Esophagus mucosa (tissue), 1 donor: ENCODE measurements at regions not wholly inside any gene's neighbourhood (a gene's known extent, or its start where the extent isn't known, plus 50 kb on each side); places are given as distances from the start of the nearest gene placed in this dataset.
"Not testable (repeated sequence)": the region's sequence is repeated elsewhere in the genome, so short reads cannot be mapped to it uniquely, and the experiment has no call there.

Experiments
- ATAC-seq: fragments of 200-7000 bp; cut with Tn5 transposase; one replicate; pipeline ENCODE4 v1.9.1; 2020
- donor health status: DM: yes; HTN: yes; CAD: no.

GRCh38 chr2:44051593-44052347 lies 56.0 kb upstream of the LRPPRC start:
- no peak for ATAC-seq

GRCh38 chr2:44052584-44052983 lies 56.8 kb upstream of the LRPPRC start:
- no peak for ATAC-seq

- ATAC-seq = no peak
These were observed 57.3 kb upstream of the LRPPRC start for GRCh38 chr2:44053052-44053451.

- no peak for ATAC-seq
These were observed 57.7 kb upstream of the LRPPRC start for GRCh38 chr2:44053456-44053855.

GRCh38 chr2:44055229-44055628 lies 59.4 kb upstream of the LRPPRC start:
- ATAC-seq = no peak

- ATAC-seq = no peak
These were observed 59.9 kb upstream of the LRPPRC start for GRCh38 chr2:44055664-44056063.

GRCh38 chr2:44056947-44057346 lies 61.2 kb upstream of the LRPPRC start:
- ATAC-seq = no peak

GRCh38 chr2:44060286-44060685 lies 64.5 kb upstream of the LRPPRC start:
- ATAC-seq = not testable (repeated sequence)

- ATAC-seq = no peak
These were observed 65.2 kb upstream of the LRPPRC start for GRCh38 chr2:44060990-44061389.

- no peak for ATAC-seq
These were observed 65.7 kb upstream of the LRPPRC start for GRCh38 chr2:44061469-44061868.

- ATAC-seq = no peak
These were observed 66.1 kb upstream of the LRPPRC start for GRCh38 chr2:44061876-44062275.

GRCh38 chr2:44063033-44063432 lies 67.2 kb upstream of the LRPPRC start:
- ATAC-seq = no peak

- not testable (repeated sequence) for ATAC-seq
These were observed 68.5 kb upstream of the LRPPRC start for GRCh38 chr2:44064281-44064680.

- ATAC-seq = not testable (repeated sequence)
These were observed 71.4 kb upstream of the LRPPRC start for GRCh38 chr2:44067012-44067790.

- ATAC-seq = not testable (repeated sequence)
These were observed 72.0 kb upstream of the LRPPRC start for GRCh38 chr2:44067791-44068181.

- ATAC-seq = no peak
These were observed 75.8 kb upstream of the LRPPRC start for GRCh38 chr2:44071454-44072046.

- ATAC-seq = not testable (repeated sequence)
These were observed 77.9 kb upstream of the LRPPRC start for GRCh38 chr2:44073667-44074066.

- not testable (repeated sequence) for ATAC-seq
These were observed 79.0 kb upstream of the LRPPRC start for GRCh38 chr2:44074795-44075194.

GRCh38 chr2:44075541-44075940 lies 79.8 kb upstream of the LRPPRC start:
- no peak for ATAC-seq

GRCh38 chr2:44077942-44078511 lies 82.2 kb upstream of the LRPPRC start:
- no peak for ATAC-seq

GRCh38 chr2:44079686-44080085 lies 83.9 kb upstream of the LRPPRC start:
- no peak for ATAC-seq

GRCh38 chr2:44083054-44083453 lies 85.6 kb upstream of the PPM1B start:
- no peak for ATAC-seq

GRCh38 chr2:44084850-44085249 lies 83.8 kb upstream of the PPM1B start:
- no peak for ATAC-seq
